ENCODE measurements at regions not wholly inside any gene's neighbourhood (a gene's known extent, or its start where the extent isn't known, plus 50 kb on each side); places are given as distances from the start of the nearest gene placed in this dataset.

DNA sequence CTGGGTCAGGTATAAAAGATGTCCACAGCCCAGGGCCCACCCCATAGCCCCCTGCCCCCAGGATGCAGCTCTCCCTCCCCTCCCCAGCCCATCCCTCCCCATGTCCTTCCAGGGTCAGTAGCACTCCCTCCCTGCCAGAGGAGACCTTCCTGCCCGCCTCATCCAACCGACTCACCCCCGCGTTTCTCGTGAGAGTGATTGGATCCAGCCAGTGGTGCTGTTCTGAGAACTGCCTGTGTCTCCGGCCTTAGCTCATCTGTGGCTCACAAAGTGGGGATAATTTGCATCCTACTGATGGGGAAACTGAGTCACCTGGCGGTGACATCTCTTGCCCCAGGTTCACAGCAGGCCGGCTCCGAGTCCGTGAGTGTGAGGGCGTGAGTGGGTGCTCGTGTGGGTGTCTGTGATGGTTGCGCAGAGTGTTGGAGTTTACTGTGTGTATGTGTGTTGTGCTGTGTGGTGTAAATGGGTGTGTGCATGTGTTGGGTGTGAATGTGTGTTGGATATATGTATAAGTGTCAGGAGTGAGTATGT lies 90.7 kb upstream of the GSE1 start:
- Histone ChIP-seq H3K4me3 (ENCODE audit: low read depth in 1 of 2, low read length in 1 of 2) (no peak overlapping the region), H3K27ac (no peak overlapping the region), H3K27me3 (no peaks in the 10 kb centered on the region), H3K36me3 (no peaks in the 10 kb centered on the region), H3K9me3 (no peaks in the 10 kb centered on the region), H3K4me1 (ENCODE audit: control insufficient read depth in 1 of 2, insufficient read depth in 1 of 2, low read depth in 1 of 2, low read length in 1 of 2) (peaks cover 50 to 51% of the 10 kb centered on the region in 2 experiments)
- TF ChIP-seq, protein P1, sequence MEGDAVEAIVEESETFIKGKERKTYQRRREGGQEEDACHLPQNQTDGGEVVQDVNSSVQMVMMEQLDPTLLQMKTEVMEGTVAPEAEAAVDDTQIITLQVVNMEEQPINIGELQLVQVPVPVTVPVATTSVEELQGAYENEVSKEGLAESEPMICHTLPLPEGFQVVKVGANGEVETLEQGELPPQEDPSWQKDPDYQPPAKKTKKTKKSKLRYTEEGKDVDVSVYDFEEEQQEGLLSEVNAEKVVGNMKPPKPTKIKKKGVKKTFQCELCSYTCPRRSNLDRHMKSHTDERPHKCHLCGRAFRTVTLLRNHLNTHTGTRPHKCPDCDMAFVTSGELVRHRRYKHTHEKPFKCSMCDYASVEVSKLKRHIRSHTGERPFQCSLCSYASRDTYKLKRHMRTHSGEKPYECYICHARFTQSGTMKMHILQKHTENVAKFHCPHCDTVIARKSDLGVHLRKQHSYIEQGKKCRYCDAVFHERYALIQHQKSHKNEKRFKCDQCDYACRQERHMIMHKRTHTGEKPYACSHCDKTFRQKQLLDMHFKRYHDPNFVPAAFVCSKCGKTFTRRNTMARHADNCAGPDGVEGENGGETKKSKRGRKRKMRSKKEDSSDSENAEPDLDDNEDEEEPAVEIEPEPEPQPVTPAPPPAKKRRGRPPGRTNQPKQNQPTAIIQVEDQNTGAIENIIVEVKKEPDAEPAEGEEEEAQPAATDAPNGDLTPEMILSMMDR (IDR thresholded peaks at IDR 0.05), result no peak

DNA sequence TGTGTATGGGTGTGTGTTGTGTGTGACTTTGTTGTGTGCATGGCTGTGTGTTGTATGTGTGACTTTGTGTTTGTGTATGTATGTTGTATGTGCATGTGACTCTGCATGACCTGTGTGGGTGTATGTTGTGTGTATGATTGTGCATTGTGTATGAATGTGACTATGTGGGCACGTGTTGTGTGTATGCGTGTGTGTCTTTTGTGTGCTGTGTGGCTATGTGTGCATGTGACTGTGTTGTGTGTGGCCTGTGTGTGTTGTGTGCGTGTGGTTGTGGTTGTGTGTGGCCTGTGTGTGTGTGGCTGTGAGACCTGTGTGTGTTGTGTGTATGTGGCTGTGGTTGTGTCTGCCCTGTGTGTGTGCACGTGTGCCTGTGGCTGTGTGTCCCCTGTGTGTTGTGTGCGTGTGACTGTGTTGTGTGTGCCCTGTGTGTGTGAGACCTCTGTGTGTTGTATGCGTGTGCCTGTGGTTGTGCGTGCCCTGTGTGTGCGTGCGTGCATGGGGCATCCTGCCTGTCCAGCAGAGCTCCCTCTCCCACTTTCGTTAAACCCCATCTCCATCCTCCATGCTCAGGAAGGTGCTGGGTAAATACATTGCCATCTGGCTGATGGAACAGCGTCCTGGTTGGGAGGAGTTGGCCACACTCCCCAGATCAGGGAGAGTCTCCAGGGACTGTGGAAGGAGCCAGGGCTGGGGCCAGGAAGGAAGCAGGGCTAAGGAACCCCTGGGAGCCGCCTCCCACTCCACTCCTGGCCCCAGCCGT lies 90.1 kb upstream of the GSE1 start:
- Histone ChIP-seq H3K36me3 (no peaks in the 10 kb centered on the region), H3K4me3 (ENCODE audit: low read depth in 1 of 2, low read length in 1 of 2) (no peak overlapping the region), H3K4me1 (ENCODE audit: control insufficient read depth in 1 of 2, insufficient read depth in 1 of 2, low read depth in 1 of 2, low read length in 1 of 2) (peaks cover 49 to 51% of the 10 kb centered on the region in 2 experiments), H3K9me3 (no peaks in the 10 kb centered on the region), H3K27ac (no peak overlapping the region), H3K27me3 (no peaks in the 10 kb centered on the region)
- TF ChIP-seq, protein P1 (IDR thresholded peaks at IDR 0.05), result no peak

DNA sequence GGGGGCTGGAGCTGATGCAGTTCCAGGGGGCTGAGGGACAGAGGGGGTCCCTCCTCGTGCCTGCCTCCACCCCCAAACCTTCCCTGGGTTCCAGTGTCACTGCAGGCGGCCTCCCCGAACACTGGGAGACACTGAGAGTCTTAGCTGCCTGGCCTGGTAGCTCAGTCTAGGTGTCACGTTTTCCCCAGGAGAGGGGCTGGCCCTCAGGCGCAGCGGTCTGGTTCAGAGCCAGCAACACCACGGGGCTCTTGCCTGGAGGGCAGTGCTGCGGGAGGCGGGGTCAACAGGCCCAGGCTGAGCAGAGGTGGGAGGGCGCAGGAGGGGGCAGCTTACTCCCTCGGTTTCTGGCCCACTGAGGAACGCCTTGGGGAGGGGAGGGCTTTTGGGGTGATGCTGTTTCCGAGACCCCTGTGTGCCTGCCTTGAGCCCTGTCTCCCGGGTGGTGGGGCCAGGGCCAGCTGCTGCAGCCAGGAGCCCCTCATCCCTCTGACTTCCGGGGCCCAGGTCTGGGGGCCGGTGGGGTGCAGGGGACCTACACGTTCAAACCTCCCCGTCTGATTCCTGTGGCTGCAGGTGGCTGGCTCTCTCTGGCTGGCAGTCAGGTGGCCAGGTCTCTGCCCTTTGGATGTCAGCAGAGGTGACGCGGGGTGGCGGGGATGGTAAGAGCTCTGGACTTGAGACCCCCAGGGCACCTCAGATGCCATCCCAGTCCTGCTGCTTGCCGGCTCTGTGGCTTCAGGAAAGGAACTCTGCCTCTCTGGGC lies 89.3 kb upstream of the GSE1 start:
- Histone ChIP-seq H3K9me3 (no peaks in the 10 kb centered on the region), H3K27me3 (no peaks in the 10 kb centered on the region), H3K4me1 (ENCODE audit: control insufficient read depth in 1 of 2, insufficient read depth in 1 of 2, low read depth in 1 of 2, low read length in 1 of 2) (peaks cover 41 to 43% of the 10 kb centered on the region in 2 experiments), H3K4me3 (ENCODE audit: low read depth in 1 of 2, low read length in 1 of 2) (peak overlapping the region; percentile 39 to 58), H3K36me3 (no peaks in the 10 kb centered on the region), H3K27ac (peak overlapping the region; percentile 77)
- TF ChIP-seq, protein P1 (IDR thresholded peaks at IDR 0.05), result no peak

DNA sequence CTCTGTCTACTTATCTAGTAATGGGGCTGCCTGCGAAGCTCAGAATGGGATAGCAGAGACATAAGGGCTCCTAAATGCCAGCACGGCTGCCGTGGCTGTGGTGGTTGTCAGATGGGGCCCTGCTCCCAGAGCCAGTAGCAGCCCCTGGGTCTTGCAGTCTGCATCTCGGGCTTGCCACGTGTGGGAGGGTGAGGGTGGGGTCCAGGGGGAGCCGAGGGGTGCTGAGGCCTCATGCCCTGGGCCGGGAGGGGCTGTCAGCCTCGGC lies 88.8 kb upstream of the GSE1 start:
- Histone ChIP-seq H3K27me3 (no peaks in the 10 kb centered on the region), H3K36me3 (no peaks in the 10 kb centered on the region), H3K4me1 (ENCODE audit: control insufficient read depth in 1 of 2, insufficient read depth in 1 of 2, low read depth in 1 of 2, low read length in 1 of 2) (peaks cover 39 to 42% of the 10 kb centered on the region in 2 experiments), H3K4me3 (ENCODE audit: low read depth in 1 of 2, low read length in 1 of 2) (peak overlapping the region; percentile 39 to 58), H3K9me3 (no peaks in the 10 kb centered on the region), H3K27ac (peak overlapping the region; percentile 77)
- TF ChIP-seq, protein P1 (IDR thresholded peaks at IDR 0.05), result no peak

DNA sequence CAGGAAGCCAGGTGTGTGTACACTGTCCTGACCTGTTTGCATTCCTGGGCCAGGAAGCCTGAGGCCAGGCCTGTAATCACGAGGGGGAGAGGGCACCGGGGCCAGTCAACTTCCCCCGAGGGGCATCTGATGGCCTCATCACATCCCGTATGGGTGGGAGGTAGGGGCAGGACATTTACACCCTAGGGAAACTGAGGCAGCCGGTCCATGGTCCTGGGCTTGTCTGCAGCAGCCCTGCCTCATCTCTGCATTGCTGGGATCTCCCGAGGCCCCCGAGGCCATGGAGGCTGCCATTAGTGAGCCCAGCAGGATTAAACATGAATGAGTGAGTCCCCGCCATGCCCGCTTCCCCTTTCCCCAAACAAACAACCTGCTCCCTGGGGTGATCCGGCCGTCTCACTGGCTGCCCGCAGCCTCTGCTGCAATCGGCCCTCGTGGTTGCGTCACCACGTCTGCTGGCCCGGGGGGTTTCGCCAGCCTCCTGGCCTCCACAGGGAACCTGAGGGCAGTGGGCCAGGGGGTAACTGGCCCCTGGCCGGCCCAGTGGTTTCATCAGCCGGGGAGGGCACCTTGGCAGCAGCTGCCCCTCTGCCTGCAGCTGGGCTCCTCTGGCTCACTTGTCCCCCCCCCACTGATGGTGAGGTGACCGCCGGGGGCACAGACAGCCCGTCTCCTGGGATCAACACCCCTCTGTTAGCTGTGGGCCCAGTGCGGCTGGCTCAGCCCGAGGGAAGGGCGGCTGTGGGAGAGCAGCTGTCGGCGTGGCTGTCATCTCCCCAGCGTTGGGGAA lies 88.3 kb upstream of the GSE1 start:
- H3K27ac ChIP-seq, result peak overlapping the region; percentile 77

More for the DNA sequence above, 88.3 kb upstream of the GSE1 start:
- Histone ChIP-seq H3K4me3 (ENCODE audit: low read depth in 1 of 2, low read length in 1 of 2) (peak overlapping the region; percentile 39 to 58), H3K4me1 (ENCODE audit: control insufficient read depth in 1 of 2, insufficient read depth in 1 of 2, low read depth in 1 of 2, low read length in 1 of 2) (peaks cover 39 to 42% of the 10 kb centered on the region in 2 experiments), H3K27me3 (no peaks in the 10 kb centered on the region), H3K36me3 (no peaks in the 10 kb centered on the region), H3K9me3 (no peaks in the 10 kb centered on the region)
- TF ChIP-seq, protein P1 (IDR thresholded peaks at IDR 0.05), result no peak
